GM20431 (cell line): ENCODE measurements at regions not wholly inside any gene's neighbourhood (a gene's known extent, or its start where the extent isn't known, plus 50 kb on each side); places are given as distances from the start of the nearest gene placed in this dataset.
"Not testable (repeated sequence)": the region's sequence is repeated elsewhere in the genome, so short reads cannot be mapped to it uniquely, and the experiment has no call there.

Experiments
- in situ Hi-C: fragments of 300-500 bp; cut with MseI, MboI; formaldehyde crosslinking; loops from one replicate; pipeline ENCODE4 v1.15.0; 2020; ENCODE audit warnings: low sequenced_read_pairs; ENCODE audit not compliant: unreplicated experiment

DNA sequence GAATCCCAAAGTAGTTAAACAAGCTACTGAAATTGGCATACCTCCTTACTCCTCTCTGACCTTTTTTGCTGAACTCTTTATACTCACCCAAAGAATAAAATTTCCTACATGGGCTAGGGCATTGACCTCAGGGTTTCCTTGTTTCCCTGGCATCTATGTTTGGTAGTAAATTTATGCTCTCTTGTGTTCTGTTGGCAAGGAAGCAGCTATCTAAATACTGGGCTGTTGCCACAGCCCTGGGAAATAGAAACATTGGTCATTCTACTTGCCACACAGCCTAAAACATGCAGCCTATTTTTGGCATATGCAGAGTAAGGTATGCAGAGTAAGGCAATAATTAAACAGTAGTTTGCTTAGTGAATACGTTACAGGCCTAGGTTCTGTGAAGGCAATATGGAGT lies 351.4 kb downstream of the HLX start:
- in situ Hi-C loops = no loop called here

DNA sequence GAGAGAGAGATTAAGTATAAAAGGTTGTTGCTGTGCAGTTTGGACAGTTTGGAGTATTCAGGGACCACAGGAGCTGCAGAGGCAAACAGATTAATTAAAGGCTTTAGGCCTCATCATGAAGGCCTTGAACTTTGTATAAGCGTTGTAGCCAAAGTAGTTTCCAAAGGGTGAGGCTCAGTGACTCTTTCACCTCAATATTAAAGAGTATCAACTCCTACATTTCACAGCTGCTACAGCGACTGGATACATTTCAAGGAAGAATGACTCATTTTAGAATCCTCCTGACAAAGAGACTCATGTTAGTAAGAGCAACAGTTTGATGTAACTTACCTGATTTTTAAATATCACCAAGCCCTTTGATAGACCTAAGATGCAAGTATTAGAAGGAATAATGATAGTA lies 355.5 kb downstream of the HLX start:
- in situ Hi-C loops = no loop called here

DNA sequence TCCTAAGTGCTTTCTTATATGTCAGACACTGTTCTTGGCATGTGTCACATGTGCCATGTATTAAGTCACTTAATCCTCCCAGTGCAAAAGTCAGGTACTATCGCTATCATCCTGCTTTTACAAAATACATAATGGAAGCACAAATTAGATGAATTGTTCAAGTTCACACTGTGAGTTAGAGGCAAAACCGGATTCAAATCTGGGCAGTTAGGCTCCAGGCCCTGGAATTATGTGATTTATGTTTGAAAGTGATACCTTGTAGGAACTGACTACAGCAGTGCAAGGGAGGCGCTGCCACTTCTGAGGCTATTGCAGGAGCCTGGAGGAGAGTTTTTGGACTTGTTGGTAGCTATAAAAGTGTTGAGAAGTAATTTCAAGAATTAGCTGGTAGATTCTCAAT lies 358.3 kb downstream of the HLX start:
- in situ Hi-C loops = no loop called here

DNA sequence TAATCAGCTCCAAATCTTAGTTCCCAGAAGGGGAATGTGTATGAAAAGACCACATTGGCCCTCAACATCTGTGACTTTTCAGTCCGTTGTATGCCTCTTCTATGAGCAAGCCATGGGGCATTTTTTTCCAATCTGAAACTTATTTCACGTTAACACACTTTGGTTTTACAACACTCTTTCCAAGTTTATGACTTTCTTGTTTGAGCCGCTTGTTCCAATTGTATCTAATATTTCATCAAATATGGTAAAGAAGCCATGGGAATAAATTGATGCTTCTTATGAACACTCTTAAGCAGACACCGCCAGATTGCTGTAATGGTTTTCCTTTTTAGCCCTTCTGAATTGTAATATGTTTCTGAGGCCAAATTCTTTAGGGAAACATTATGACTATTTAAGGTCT lies 359.9 kb downstream of the HLX start:
- in situ Hi-C loops = no loop called here

DNA sequence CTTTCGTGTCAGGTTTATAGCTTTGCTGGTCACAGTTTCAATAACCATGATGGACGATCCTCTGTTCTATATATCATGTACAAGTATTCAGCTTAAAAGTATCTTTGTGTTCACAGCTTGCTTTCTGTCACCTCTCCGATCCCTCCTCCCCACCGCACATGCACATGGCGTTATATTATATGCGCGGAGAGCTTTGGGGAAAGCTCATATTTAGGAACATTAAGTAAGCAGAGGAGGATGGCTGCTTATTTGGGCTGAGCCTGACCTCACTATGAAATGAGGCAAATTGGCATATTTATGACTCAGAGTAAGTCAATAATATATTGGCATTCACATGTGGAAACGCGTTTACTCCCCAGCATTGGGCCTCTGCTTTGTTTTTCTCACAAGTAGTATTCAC lies 360.5 kb downstream of the HLX start:
- in situ Hi-C loops = no loop called here

DNA sequence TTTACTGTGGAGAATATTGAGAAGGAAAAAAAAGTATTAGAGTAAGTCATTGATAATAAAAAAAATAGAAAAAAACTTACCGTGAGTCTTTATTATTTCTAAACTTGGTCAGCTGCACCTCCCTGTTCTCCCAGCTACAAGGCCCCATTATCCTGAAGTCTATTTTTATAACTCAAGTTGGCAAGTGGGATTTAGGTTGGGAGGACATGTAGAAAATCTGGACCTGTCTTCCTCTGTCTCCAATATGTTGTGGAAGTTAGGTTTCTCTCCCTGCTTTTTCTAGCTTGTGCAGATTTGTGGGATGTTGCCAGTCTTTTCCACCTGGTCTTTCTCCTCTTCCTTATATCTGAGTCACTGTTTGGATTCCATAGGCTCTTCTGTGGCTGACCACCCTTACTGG lies 361.4 kb downstream of the HLX start:
- in situ Hi-C loops = no loop called here

DNA sequence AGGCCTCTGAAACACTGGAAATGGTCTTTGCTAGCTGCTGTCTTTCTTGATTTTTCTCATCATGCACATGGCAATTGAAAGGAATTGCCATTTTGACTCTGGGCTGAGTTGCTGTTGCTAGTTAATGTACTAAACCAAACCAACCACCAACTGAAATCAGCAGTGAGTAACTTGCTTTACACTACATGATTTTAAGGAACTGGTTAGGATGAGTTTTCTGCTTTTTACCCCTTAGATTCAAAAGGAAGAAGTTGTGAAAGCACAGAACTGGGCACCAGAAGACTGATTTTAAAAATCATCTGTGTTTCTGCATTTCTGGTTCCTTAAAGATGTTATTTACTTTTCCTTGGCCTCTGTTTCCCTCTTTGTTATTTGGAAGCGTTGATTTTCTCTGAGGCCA lies 361.9 kb downstream of the HLX start:
- in situ Hi-C loops = no loop called here

DNA sequence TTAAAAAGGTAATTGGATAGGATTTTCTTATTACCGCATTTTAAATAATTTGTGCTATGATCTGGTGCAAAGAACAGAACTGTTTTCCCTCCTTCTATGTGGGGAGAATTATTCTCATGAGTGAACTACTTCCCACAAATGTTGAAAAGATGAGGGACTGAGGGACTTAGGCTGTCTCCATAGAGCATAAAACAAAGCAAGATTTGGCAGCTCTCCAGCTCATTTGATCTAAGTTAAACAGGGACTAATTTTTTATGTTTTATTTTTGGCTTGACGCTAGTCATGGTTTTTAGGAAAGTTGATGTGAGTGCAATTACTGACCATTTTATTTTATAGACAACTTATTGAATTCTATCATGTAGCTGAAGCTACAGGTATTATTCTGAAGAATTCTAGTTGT lies 362.3 kb downstream of the HLX start:
- in situ Hi-C loops = no loop called here

DNA sequence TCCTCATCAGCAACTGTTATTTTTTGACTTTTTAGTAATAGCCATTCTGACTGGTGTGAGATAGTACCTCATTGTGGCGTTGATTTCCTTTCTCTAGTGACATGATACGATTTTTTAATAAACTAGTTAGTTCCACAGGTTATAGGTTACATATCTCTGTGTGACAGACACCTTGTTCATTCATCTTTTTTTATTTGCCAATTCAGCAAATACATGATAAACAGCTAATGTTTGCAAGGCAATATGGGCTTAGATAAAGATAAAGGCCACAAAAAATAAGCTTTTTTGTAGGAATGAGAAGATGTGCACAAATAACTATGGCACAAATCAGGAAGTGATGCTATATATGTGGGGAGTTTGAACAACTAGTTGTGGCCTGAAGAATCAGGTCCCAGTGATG lies 366.8 kb downstream of the HLX start:
- in situ Hi-C loops = no loop called here

DNA sequence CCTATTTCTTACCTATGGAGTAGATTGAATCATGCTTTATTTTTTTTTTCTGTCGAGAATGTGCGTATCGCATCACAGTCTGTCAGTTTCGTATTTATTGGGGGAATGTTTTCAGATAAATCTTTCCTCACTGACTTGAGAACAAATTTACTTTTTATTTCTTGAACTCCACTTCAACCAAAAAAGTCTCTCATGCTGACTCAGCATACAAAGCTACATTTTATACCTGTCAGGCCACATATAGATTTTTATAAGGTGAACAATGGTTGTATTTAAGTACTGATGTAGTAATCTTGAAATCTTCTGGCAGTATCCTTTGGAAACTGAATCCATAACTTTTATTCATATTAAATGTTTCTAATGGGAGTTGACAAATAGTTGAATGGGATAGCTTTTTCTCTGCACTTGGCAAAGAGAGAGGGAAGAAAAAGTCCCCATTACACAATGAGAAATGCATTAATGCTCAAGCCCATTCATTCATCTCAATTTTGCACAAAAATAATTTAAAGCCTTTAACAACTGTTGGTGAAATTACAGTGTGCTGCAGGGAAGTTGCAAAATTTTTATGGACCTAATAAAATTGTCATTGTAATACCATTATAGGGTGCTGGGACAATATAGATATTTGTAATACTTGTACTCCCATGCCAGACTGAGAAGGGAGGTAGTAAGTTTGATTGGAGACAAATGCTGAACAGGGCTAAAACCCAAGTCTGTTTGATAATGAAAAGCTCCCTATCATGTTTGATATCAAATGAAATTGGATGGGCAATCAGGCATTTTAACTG lies 367.6 kb downstream of the HLX start:
- in situ Hi-C loops = no loop called here

DNA sequence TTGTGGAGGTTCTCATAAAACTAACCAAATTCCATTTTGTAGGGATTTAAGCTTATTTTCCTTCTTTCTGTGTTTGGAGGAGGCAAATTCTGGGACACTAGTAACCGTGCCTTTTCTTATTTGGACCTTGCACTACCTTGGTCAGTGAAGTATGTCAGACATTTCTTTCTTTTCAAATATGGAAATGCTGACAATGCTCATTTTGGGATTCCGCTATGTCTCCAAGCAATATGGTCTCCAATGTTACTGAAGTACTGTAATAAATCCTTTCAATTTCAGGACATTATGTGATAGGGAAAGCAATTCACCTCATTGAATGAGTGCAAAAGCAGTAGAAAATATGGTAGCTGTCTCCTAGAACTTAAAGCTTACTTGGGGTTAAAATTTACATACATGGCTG lies 372.3 kb downstream of the HLX start:
- in situ Hi-C loops = no loop called here

DNA sequence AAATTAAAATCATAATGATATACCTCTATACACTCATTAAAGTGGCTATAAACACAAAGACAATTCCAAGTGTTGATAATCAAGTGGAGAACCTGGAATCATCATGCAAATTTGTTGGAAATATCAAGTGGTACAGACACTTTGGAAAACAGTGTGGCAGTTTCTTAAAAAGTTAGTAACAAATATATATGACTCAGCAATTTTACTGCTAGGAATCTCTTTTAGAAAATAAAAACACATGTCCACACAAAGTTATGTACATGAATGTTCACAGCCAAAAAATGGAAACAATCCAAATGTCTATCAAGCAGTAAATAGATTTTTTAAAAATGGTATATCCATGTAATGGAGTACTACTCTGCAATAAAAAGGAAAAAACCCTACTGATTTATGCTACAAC lies 375.6 kb downstream of the HLX start:
- in situ Hi-C loops = no loop called here

DNA sequence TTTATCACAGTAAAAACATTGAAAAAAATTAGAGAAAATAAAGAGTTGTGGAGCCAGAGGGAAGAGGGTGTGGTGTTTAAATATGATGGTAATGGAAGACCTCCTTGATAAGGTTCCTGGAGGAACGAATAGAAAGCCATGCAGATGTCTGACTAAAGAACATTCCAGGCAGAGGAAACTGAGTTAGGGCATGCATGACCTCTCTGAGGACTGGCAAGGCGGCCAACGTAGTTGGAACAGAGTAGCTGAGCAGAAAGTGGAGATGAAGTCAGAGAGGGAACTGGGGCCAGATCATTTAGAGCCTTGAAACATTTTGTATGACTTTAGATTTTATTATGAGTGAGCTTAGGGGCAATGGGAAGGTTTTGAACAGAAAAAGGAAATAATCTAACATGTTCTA lies 377.5 kb downstream of the HLX start:
- in situ Hi-C loops = no loop called here

DNA sequence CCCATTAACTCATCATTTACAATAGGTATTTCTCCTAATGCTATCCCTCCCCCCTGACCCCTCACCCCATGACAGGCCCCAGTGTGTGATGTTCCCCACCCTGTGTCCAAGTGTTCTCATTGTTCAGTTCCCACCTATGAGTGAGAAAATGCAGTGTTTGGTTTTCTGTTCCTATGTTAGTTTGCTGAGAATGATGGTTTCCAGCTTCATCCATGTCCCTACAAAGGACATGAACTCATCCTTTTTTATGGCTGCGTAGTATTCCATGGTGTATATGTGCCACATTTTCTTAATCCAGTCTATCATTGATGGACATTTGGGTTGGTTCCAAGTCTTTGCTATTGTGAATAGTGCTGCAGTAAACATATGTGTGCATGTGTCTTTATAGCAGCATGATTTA lies 378.3 kb downstream of the HLX start:
- in situ Hi-C loops = not testable (repeated sequence)

DNA sequence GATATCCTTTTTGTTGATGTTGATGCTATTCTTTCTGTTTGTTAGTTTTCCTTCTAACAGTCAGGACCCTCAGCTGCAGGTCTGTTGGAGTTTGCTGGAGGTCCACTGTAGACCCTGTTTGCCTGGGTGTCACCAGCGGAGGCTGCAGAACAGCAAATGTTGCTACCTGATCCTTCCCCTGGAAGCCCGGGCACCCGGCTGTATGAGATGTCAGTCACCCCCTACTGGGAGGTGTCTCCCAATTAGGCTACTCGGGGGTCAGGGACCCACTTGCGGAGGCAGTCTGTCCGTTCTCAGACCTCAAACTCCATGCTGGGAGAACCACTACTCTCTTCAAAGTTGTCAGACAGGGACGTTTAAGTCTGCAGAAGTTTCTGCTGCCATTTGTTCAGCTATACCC lies 383.4 kb downstream of the HLX start:
- in situ Hi-C loops = not testable (repeated sequence)

DNA sequence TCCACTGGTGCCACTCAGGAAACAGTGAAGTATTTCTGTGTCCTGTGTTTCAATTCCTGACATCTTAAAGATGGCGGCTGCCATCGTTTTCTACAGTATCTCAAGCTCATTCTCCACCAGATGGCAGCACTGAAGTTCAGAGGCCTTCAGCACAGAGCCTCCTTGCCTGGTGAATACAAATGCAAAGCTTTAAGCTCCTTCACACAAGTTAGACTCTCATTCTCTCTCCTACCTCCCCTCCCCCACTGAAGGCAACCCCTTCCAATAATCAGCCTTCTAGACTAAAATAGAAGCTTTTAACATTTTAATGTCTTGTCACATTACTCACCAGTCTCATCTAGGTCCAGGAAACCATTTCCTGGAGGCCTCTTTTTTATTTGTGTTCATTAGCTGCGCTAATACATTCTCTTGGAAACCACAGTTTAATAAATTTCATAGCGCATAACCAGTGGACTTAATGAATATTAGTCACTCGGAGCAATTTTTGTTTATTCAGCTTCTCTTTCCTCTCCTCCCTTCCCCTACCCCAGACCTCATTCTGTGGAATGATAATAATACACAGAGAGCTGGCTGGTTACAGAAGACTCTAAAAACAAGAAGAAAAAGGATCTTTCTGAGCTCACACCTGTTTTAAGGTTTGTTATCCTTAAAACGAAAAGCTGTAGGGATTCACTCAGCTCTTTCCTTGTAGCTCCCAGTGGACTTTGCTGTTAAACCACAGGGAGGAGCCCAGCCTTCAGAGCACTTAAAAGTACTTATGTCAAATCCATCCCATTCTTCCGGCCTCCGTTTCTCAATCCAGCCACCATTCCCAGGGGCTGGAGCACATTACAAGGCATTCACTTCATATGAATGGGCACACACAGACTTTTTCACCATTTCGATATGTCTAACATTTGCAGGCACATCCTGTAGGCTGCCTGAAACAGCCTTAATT lies 384.9 kb downstream of the HLX start:
- in situ Hi-C loops = no loop called here

DNA sequence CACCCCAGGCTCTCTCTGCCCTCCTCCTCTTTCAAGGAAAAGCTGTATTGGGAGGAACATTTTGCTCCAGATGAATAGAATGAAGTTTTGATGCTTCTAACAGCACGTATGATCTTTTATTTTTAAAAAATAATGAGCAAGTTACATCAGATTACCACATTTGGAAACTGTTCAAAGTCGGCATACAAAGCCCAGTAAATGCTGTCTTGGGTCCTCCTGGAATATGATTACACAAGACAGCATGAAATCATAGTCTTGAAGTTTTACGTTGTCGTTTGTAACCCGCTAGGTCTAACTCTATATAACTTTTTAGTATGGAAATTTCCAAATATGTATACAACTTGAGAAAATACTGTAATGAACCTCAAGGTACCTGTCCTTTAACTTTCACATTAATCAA lies 385.6 kb downstream of the HLX start:
- in situ Hi-C loops = no loop called here

DNA sequence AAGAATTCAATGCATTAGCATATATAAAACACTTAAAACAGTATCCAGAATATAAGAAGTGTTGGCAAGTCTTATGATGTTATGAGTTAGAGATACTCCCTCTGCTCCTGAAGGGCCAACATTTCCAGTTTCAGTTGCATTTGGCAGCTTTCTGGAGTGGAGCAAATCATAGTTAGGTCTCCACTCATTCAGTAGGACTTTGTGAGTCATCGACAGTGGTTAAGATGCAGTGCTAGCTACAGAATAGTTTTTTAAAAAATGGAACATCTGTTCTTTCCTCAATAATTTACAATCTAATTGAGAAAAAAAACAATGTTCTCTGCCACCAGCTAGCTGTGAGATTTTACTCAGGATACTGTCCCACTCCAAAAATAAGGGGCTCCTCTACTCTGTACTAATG lies 389.1 kb downstream of the HLX start:
- in situ Hi-C loops = no loop called here

DNA sequence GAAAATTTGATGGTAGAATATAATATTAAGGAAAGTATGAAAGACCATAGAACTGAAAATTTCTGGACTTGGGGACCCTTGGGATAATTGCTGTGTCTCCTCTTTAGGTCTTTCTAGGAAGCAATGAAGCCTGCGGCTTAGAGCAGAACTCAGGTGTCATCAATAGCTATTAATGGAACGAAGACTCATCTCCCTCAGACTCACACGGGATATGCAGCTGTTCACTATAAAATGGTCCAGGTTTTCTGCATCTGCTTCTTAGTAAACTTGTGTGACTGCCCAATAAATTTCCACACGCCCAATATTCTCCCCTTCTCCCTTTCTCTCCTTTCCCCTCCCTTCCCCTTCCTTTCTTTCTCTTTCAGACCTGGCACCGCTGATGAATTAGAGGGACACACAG lies 392.5 kb downstream of the HLX start:
- in situ Hi-C loops = no loop called here

DNA sequence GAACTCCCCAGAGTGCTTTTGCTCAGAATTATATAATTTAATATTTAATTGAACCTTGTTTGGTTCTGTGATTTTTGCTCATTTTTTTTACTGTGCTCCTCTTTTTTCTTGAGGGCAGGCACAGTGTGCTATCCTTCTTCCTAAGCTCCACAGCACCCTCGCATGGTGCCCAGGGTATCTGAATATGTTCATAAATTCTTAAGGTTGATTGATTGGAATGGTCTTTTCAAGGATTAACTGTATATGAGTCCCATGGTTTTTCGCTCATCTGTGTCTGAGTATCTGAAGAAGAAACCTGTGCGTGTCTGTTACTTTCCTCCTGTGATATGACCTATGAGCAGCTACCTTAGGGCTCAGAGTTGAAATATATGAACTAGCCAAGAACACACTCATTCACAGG lies 393.7 kb downstream of the HLX start:
- in situ Hi-C loops = no loop called here

DNA sequence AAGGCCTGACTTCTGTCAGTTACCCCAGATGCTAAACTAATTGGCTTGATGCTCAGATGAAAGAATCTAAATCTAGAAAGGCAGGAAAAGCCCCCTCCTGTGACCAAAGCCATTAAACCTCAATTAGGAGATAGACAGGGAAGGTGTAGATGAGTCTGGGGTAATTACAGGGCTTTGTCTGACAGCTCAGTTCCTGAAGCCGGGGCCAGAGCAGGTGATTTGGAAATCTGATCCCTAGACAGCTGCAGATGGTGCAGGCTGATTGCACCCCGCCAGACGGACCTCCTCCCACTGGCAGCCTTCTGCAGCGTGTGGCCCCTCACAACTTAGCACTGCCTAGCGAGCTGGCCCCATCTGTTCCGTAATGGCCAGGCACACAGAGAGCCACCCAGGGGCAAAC lies 395.1 kb downstream of the HLX start:
- in situ Hi-C loops = no loop called here
